Superior temporal gyrus (tissue), 1 donor: ENCODE measurements at regions not wholly inside any gene's neighbourhood (a gene's known extent, or its start where the extent isn't known, plus 50 kb on each side); places are given as distances from the start of the nearest gene placed in this dataset.
A peak's percentile ranks its signal among the peaks of the same experiment; 100 is the strongest.

ENCODE experiments used
- DNase-seq: peaks from one replicate; pipeline ENCODE4 v3.0.0-alpha.2; 2016; ENCODE audit errors: extremely low spot score

DNA sequence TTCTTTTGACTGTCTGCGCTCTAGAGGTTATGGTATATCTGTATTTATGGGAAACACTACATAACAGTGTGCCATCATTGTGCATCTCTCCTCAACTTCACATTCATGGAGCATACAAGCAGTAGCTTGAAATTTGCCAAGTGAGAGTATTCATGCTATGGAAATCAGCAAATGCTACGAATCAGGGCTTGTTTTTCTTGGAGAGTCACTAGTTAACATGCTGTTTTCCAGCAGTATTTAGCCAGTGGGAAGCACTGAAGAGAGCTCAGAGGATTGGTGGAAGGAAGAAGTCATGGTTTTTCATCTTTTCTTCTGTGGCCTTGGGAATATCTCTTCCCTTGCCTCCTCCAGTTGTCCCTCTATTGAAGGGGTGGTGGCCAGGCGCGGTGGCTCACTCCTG is 303.0 kb downstream of the PSAT1 start:
- no peak for DNase-seq

DNA sequence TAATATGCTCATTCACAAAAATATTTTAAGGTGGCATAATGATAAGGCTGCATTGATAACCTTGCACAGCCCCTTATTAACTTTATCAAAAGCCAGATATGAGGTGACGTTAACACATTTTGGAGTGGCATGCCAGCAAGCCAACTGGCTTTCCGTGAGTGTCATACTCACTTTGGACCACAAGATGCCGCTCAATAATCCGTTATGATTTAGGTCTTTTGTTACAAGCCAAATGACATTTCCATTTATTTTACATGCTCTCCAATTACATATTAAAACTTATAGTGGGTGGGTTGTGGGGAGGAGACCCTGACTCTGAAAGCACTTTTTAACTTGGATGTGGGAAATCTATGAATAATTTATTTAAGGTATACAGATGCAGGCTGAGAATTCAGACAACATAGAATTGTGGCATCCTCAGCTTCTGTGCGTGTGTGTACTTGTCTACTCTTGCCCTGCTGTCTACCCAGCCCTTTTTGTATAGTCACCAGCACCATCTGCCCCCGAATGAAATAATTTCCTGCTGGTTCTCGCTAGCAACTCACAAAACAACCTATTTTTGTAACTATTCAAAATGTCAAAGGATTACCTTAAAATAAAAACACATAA is 305.1 kb downstream of the PSAT1 start:
- DNase-seq: peak; percentile 78

DNA sequence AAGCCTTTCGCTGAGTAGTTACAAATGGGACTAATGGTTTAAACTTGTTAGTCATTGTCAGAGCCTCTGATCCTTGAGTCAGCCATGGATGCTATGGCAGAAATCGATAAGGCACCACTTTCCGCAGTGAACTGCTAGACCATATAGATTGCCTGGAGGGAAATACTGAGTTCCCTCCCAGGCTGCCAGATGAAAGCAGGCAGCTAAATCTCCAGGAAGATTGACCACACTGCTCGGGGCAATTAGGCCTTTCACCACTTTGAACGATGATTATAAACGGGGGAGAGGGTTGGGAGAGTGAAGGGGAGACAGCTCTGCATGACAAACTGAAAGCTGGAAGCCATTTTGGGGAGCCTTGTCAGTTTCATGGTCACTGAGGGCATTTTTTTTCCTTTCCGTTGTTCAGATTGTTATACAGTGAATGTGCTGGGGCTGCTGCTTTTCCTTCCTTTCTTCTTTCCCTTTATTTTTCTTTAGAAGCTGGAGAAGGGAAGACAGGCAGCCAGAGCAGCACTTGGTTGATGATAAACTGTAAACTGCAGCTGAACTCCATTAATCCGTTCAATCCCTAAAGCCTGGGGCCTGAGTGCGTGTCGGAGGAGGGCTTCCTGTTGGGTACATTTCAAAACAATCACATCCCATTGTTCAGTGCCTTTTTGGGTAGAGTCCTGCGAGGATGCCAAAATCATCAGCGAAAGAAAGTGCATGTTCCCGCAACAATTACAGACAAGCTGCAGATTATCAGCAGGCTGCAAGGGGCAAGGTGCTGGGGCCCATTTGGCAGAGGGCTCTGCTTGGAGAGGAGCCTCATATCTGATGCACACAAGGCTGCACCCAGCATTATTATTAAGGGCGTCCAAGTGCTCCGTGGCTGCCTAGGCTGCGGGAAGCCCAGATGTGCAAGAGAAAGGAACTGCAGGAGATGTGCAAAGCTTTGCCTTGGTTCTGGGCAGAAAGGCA is 308.4 kb downstream of the PSAT1 start:
- no peak for DNase-seq

DNA sequence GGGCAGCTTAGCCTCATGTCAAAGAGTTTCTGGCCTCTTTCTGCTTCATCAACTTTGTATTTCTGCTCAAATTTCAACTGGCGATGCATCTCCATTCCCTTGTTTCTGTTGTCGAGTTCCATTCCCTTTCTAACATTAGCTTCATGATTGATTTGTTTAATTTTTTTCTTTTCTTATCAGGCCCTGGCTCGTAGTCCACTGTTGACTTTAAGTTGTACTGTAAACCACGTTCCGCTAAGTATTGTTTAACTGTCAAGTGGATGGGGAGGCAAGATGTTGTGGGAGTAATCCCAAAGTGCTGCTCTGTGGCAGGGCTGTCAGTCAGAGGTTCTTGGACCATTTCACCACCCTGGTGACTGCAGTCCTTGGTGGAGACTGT is 309.1 kb downstream of the PSAT1 start:
- DNase-seq: no peak

DNA sequence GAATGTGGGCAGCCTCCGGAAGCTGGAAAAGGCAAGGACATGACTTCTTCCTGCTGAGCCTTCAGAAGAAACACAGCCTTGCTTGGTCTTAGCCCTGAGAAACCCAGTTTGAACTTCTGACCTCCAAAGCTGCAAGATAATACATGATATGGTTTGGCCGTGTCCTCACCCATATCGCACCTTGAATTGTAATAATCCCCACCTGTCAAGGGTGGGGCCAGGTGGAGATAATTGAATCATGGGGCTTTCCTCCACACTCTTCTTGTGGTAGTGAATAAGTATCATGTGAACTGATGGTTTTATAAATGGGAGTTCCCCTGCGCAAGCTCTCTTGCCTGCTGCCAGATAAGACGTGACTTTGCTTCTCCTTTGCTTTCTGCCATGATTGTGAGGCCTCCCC is 310.9 kb downstream of the PSAT1 start:
- DNase-seq: no peak

DNA sequence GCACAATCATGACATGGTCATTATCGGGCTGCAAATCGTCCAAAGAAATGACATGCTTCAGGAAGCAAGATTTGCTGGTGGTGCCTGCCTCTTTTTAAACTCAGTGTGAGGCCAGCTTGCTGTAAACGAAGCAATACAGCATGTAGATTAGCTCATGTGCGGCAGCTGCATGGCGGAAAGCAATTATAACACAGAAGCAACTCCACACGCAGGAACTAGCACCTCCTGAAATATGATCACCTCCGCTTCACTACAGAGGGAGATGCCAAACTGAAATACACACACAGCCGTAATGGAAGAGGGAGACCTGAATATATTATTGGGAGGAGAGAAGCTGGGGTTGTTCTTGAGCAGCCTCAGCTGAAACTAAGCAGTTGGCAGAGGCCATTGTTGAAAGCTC is 312.5 kb downstream of the PSAT1 start:
- DNase-seq: no peak

DNA sequence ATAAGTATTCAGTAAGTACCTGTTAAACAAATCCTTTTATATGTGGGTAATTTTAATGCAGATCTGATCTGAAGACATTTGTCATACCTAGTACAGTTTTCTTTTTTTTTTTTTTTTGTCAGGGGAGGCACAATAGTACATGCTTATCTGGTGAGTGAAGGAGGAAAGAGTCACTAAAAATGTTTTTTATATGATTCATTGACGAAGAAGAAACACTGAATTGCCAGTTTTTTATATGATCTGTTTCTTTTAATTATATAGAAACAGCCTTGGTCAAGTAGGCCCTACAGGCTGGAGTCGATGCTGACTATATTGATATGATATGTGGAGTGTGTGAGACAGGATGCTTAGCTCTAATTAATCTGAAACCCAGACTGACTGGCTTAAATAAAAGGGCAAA is 315.2 kb downstream of the PSAT1 start:
- DNase-seq: no peak

DNA sequence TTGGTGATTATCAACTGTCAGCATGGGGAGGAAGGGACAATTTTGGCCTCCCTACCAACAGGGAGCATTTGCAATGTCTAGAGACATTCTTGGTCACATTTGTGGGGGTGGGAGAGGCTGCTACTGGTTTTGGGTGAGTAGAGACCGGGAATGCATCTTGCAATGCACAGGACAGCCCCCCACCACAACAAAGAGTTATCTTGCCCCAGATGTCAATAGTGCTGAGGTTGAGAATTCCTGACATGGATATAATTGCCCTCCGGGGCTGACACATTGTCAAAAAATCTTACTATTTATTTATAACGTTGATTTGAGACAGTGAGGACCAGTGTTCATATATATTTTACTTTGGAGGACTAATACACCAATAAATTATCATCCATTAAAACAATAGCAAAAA is 316.1 kb downstream of the PSAT1 start:
- DNase-seq: no peak

DNA sequence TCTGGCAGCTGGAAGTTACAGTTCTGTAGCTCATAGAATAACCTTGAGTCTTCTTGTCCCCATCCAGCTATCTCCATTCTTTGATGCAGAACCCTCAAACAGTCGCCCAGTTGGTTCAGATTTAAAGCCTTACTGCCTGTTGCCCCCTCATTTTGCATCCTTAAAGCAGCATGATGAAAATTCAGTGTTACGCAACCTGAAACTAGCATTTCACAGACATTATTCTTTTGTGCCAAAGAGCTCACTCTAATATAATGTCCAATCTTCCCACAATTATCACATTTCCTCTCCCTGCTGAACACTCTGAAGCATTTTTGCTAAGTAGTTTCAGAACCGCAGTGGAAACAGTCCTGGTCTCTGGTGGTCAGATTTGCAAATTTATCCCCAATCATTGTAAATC is 318.0 kb downstream of the PSAT1 start:
- no peak for DNase-seq

DNA sequence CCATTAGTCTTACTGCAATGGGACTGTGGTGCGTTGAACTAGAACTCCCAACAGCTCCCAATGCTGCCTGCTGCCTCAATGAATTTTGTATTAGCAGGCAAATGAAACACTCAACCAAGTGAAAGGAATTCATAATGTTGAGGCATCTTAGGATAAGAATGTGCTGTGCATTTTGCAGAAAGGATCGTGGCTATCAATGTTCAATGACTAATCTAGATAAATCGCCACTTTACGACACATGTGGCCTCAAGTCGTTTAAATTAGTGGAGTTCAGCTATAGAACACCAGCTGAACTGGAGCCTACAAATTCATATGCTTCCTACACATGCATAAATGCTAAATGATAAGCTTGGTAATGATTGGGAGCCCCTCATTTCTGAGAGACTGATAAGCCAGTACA is 318.4 kb downstream of the PSAT1 start:
- DNase-seq: no peak

DNA sequence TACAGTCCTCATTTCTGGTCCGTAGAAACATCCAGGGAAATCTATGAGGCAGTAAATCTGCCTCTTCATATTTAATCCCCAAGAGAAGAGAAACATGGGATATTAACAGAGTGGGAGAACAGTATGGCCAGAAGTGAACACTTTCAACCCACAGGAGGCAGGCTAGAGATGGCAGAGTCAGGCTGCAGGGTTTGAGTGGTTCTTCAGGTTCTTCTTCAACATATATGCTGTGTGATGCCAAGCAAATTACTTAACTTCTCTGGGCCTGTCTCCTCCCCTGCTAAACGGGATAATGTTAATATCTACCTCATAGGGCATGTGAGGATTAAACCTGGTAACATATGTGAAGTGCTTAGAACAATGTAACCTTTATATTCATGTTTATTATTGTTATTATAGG is 321.8 kb downstream of the PSAT1 start:
- DNase-seq: no peak

DNA sequence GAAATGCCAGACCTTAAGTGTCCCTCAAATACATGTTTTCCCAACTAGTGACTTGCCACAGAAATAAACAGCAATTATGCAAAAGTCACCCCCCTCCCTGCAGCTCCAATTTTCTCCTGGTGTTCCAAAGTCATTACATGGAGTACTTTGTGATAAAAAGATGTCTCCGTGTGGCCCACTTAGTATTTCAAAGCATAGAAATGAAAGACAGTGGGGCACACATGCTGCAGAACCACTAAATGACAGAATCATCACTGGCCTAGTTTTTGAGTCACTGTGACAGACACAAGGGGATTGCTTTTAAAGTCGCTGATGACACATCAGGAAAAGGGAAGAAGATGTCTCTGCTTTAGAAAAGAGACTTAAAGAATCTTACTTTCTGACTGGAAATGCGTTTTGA is 323.4 kb downstream of the PSAT1 start:
- no peak for DNase-seq

DNA sequence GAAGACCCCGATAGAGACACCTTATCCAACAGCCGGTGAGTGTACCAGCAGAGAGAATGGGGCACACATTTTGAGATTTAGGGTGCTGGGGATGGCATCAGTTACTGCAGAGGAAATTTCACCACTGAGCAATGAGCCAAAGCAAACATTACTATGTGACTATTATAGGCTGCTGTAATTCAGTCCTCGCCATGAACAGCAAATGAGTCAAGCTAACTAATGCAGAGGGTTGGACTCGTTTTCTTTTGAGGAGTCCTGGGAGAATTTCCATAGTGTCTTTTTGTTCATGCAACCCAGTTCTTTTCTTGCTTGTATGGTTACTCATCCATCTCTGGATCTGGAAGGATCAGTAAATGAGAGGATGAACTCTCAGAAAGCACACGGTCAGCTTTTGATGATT is 323.8 kb downstream of the PSAT1 start:
- no peak for DNase-seq

DNA sequence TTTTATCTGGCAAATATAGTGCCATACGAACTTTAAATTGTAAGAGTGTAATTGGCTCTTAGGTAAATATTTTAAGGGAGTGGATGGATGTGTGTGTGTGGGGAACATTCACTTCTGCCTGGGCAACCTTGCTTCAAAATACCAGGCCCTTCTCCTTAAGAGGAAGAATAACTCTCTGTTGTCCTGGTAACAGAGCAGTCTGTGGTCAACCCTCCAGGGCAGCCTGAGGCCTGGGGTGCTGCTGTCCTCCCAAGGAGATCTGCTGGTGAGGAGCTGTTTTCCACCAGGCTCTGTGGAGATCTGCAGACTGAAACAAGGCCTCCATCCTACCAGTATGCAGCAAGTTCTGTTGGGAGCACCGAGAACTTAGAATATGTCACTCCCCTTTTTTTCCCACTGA is 325.2 kb downstream of the PSAT1 start:
- no peak for DNase-seq

DNA sequence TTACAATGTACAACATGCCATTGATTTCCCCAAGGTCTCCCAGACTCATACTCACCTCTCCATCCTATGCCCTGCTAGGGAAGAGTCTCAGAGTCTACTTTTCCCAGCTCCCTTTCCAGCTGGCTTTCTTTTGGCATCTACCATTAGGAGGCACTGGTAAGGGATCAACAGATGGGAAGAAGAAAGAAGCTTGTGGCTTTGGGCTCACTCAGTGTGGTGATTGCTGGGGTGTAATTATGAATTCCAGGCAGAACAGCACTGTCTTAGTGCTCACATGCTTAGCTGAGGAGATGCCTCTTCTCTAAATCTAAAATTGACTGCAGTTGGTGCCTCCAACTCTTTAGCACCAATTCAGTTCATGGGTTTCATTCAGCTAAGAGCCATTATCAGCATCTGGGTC is 330.0 kb downstream of the PSAT1 start:
- no peak for DNase-seq

DNA sequence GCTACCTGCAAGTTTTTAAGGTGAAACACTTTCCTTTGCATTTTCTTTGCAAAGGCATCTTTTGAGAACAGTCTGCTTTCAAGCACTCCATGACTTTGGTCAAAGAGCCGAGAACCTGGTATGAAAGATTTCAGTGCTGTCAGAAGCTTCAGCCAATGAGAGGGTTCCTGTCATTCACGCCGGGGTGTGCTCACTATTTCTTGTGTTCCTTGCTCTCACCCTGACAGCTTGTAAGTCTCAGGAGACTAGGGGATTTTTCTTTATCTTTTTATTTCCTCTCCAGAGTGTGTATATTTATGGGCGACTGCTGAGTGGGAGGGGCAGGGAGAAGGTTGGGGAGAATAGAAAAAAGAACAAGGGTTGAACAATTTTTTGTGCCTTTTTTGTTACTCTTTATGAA is 334.0 kb downstream of the PSAT1 start:
- no peak for DNase-seq

DNA sequence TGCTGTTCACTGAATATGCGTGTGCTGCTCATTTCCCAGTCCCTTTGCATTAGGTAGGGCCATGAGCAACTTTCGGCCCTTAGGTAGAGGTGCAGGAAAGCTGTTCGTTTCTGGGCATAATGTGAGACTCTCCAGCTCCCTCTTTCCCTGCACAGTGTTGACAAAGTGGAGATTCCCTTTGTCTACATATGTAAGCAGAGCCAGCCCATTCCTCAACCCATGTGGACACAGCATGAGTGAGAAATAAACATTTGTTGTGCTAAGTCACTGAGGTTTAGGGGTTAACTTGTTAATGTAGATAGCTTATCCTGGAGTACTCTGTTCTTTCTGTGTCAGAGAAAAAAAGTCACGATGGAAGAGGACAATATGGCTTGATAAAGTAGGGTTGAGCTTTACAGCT is 343.8 kb downstream of the PSAT1 start:
- DNase-seq: no peak

DNA sequence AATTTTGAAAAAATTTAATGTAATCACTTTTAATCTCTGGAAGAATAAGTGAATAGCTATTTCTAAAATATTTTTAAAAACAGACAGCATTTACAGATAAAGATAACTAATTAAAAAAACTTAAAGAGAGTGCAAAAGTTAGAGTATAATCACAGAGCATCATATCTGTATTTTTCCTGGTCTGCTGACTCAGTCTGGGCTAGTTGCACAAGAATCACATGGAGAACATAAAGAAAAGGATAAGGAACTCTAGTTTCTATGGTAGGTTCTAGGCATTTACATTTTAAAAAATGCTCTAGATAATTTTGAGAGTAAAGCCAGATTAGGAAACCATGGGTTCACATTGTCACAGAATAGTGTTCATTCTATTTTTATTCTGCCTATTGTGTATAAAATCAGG is 347.4 kb downstream of the PSAT1 start:
- no peak for DNase-seq

DNA sequence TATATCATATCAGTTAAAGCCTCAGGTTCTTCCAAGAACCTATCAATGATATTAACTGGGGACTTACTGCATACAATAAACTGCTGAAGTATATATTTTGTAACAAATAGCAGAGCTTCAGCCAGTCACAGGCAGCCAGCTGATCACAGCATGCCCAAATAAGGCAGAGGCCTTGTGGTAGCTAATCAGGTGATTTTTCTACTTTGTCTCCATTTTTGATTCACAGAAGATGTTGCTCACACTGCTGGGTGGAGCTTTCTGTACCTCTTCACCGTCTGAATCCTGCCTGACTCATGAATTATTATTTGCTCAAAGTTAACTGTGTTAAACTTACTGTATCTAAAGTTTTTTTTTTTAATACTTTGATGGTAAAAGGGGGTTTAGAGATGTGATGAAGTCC is 357.4 kb downstream of the PSAT1 start:
- DNase-seq: no peak

DNA sequence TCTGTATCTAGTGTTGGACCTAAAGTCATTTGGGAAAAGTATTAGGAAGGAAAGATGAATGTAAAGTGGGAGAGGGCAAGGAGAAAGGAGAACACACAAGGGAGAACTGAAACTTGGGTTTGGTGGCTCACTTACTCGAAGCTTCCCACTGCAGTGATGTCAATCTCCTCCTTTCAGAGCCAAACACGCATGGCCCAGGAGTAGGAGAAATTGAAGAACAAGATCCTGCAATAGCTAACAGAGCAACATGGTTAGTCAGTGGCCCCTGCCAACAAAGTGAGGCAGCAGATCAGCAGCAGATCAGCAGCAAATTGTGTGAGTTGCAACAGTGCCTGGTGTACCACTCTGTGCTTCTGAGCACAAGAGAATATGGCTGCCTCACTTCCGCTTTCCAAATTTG is 366.4 kb downstream of the PSAT1 start:
- DNase-seq: no peak

DNA sequence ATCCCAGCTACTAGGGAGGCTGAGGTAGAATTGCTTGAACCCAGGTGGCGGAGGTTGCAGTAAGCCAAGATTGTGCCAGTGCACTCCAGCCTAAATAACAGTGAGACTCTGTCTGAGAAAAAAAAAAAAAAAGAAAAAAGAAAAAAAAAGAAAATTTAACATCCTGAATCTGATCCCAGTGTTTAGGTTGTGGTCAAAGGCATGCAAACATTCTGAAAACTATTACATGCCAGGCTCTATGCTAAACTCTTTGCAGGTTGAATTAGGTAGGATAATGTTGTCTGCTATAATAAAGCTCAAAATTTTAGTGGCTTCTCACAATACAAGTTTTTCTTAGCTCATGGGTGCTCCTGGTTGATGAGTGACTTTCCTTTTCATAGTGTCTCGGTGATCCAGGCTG is 367.4 kb downstream of the PSAT1 start:
- no peak for DNase-seq

DNA sequence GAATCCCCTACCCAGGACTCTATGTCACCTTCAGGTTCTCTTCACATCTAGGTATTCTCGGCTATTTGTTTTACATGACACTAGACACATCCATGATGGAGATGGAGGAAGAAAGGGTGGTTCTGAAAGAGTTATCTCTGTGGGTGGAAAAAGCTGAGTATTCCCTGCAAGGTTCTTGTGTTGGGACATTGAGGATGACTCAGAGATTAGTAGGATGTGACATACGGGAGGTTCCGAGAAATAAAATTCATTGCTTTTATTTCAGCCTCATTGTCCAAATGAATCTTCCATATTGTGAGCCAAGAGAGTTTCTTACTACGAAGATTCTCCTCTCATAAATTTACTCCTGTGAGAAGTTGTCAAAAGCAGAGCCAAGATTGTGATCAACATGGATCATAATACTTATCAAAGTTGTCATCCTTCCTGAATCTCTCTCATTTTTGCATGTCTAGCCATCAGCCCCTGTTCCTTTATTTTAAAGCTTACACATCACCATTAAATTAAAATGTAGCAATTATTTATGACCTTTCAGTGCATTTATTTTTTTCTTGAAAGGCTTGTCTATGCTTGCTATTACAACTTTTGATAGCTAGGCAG is 370.0 kb downstream of the PSAT1 start:
- no peak for DNase-seq

DNA sequence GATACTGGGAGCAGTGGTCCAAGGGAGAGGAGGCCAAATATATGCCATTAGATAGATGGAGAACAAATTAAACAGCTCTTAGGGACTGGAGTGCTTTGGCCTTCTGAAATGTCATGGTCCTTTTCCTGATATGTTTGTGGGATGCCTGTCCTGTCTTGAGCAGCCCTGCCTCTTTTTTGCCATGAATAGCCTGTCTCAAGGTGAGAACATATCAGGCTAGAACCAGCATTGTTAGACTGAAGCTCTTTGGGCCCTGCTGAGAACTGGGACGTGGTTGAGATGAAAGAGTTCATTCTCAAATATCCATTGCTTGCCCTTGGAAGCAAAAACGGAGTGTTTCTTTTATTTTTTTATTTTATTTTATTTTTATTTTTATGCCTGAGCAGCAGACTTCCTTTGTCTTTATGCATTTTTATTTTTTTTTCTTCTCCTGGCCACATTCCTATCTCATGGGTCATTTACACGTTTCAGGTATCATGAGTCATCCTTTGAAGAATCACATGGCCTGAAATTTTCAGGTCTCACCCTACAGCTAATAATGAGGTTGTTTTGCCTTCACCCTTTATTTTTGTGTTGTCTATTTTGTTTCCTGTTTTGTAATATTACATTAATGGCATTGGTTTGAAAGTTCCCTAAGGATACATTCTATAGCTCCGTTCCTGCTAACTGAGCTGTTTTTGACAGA is 371.4 kb downstream of the PSAT1 start:
- DNase-seq: no peak
